NCI-H187 treated with DMSO at 0.1 percent for 48 hours (cell line): ENCODE measurements at regions not wholly inside any gene's neighbourhood (a gene's known extent, or its start where the extent isn't known, plus 50 kb on each side); places are given as distances from the start of the nearest gene placed in this dataset.

ENCODE experiments used
- DNase-seq: peaks from one replicate; lab custom pipeline; 2025; lab: John Stamatoyannopoulos, UW

DNA sequence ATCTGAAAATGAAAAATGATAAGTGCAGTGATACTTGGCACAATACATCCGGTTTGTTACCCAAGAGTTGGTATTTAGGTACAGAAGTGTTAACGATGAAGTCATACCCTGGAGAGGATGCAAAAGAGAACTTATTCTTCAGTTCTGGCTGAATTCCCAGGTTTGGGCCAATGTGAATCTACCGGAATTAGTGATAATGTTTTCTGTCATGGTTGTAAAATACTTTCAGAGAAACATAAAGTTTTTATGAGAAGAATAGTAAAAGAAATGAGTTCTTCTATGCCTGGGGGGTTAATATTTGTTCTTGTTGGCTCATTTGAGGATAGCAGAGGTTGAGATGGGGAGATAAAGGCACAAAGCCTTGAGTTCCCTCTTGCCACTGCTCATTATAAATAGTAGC lies 509.9 kb upstream of the POU3F2 start:
- DNase-seq = no peak

- no peak for DNase-seq
Measured at GRCh38 chr6:98325366-98325765, 509.0 kb upstream of the POU3F2 start.

GRCh38 chr6:98333273-98333672 lies 501.1 kb upstream of the POU3F2 start:
- no peak for DNase-seq

DNA sequence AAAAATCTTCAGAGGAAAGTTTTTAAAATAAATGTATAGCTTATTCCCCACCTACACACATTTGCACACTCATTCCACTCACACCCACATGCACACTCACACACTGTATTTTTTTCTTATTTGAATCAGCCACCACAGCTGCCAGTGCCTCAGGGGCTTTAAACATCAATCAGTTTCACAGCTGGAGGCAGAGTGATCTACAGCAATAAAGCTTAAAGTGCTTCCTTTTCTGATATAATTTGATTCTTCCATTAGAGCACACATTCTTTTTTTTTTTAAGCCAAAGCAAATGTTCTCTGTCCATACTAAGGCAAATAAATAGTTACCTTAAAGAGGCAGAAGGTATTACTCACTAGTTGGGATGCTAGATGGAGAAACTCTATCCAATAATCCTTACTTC lies 498.8 kb upstream of the POU3F2 start:
- DNase-seq = no peak

GRCh38 chr6:98339506-98339905 lies 494.9 kb upstream of the POU3F2 start:
- DNase-seq = no peak

GRCh38 chr6:98343004-98343403 lies 491.4 kb upstream of the POU3F2 start:
- peak; percentile 61 for DNase-seq

GRCh38 chr6:98343797-98344196 lies 490.6 kb upstream of the POU3F2 start:
- no peak for DNase-seq

DNA sequence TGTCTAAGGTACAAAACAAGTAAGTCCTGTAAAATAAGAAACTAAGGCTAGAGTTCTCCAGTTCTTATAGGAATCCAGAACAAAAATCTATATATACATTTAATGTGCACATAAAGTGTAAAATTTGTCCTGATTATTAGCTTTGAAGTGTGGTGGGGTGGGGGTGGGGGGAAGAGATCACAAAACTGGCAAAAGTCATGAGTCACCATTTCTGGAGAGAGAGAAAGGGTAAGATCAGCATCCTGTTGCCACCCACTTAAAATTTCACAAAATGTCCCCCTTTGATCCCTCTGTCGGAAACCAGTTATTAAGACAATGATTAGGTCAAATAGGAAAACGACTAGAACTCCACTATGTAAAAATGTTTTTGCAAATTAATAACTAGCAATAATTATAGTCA lies 482.0 kb upstream of the POU3F2 start:
- no peak for DNase-seq

GRCh38 chr6:98358173-98358572 lies 476.2 kb upstream of the POU3F2 start:
- no peak for DNase-seq

DNA sequence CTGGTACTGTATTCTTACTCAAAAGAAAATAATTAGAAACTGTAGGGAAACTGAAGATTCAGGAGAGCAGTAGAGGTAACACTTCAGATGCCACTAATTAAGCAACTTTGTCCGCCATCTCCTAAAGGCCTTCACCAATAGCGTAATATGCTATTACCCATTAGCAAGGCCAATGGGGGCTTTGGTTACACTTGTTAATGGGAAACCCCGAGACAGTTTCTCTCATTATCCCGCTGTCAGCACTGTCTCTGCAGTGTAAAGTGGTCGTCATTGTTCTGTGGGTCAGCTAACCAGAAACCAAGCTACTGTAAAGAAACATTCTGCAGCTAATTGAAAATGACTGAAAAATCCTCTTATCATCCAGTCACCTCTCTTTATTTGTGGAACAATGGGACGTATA lies 468.0 kb upstream of the POU3F2 start:
- no peak for DNase-seq

DNA sequence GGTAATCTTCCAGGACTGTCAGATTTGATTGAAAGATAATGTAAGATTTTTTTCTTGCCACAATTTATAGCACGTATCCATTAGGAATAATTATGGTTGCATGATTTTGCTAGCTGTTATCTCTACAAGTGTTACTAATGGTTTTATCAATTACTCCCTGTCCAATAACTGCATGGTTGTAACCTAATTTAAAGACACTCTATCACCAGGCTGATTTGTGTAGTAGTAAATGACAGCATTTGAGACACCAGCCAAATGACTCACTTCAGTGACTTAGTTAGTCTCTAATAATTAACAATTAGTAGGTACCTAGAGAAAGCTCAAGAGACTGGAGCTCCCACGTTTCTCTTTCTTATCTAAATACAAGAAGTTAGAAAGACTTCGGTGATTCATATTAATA lies 453.8 kb upstream of the POU3F2 start:
- DNase-seq = no peak

DNA sequence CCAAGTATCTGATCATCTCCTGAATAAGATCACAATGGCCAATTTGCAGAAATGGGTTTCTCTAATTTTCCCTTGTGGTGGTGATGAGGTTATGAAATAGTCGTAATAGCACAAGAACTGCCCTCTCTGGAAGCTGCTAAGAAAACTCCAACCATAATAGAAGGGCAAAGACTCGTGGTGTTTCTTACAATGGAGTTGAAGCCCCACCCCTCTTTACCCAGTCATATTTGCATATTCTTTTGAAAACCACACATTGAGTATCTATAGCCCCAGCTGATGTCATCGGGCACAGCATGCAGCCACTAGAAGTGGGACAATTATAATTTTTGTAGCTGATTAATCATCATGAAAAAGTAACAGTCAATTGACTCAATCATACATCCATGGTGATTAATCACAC lies 452.1 kb upstream of the POU3F2 start:
- DNase-seq = no peak

DNA sequence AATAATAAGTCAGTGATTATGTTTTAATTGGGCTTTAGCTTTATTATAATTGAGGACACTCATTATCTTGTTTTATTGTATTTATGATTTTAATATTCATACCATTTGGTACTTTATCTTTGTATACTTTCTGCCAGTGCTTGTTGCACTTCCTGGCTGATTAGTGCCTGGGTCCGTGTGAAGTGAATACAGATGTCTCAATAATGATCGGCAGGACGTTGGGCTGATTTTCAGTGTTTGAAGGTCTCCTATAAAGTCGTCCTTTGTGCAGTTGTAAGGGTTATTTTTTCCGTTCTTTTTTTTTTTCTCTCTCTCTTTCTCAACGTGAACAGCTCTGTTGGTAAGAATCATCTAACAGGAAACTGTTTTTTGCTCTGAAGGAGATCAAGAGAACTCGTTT lies 450.0 kb upstream of the POU3F2 start:
- no peak for DNase-seq

- DNase-seq = no peak
Measured at GRCh38 chr6:98384801-98385200, 449.6 kb upstream of the POU3F2 start.

- DNase-seq = no peak
Measured at GRCh38 chr6:98395610-98396166, 438.7 kb upstream of the POU3F2 start.

GRCh38 chr6:98416027-98416426 lies 418.3 kb upstream of the POU3F2 start:
- DNase-seq = no peak

- peak; percentile 11 for DNase-seq
Measured at GRCh38 chr6:98416497-98417158, 417.7 kb upstream of the POU3F2 start.

- DNase-seq = no peak
Measured at GRCh38 chr6:98433325-98434056, 400.9 kb upstream of the POU3F2 start.

DNA sequence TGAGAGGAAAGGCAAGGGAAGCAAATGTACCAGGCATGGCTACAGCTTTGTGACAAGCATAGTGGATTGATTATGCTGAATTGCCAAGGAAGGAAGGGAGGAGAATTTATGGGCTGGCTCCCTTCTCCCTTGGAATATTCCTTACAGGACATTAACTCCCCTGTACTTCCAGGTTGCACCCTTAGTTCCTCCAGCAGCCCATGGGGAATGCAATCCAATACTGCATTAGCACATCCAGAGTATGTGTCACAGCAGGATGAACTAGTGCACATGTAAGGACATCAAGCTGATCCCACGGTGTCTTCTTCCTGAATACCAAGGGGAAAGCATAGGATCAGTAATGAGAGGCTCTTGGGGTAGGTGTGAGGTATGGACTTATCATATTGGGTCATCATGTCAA lies 390.7 kb upstream of the POU3F2 start:
- no peak for DNase-seq

- DNase-seq = peak; percentile 3
Measured at GRCh38 chr6:98452685-98453084, 381.7 kb upstream of the POU3F2 start.

DNA sequence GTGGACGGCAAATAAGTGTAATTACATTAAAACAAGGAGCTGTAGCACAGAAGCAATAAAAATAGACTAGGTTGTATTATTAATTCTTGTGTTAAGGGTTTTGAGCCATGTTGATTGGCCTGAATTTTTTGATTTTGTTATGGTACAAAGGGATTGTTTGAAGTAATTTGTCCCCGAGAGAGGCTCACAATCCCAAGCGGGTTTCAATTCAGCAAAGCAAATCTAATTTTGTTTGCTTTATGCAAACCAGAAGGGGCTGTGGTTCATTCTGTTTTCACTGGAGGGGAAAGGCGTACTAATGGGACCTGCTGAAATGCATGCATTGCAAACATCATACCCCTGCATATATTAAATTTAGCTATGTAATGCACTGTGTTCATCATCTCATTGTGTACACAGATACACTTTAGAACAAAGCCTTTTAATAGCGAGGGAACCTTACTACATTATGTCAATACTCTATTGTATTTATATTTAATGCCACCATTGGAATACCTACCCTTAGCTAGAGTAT lies 379.5 kb upstream of the POU3F2 start:
- peak; percentile 49 for DNase-seq

- no peak for DNase-seq
Measured at GRCh38 chr6:98458708-98459107, 375.7 kb upstream of the POU3F2 start.
